ENCODE measurements at regions not wholly inside any gene's neighbourhood (a gene's known extent, or its start where the extent isn't known, plus 50 kb on each side); places are given as distances from the start of the nearest gene placed in this dataset.

GRCh38 chr9:14466429-14466818, 152.5 kb upstream of the NFIB start:
- no peak for FAIRE-seq

- peak; percentile 71 for FAIRE-seq
Measured at GRCh38 chr9:14462950-14463349, 149.0 kb upstream of the NFIB start.

GRCh38 chr9:14455243-14455642, 141.3 kb upstream of the NFIB start:
- no peak for FAIRE-seq

GRCh38 chr9:14453286-14453685, 139.3 kb upstream of the NFIB start:
- no peak for FAIRE-seq

- FAIRE-seq, result no peak
Measured at GRCh38 chr9:14452539-14452938, 138.6 kb upstream of the NFIB start.

- FAIRE-seq, result no peak
Measured at GRCh38 chr9:14451949-14452348, 138.0 kb upstream of the NFIB start.

GRCh38 chr9:14447103-14447502, 133.2 kb upstream of the NFIB start:
- no peak for FAIRE-seq

GRCh38 chr9:14445946-14446345, 132.0 kb upstream of the NFIB start:
- no peak for FAIRE-seq

- no peak for FAIRE-seq
Measured at GRCh38 chr9:14442956-14443355, 129.0 kb upstream of the NFIB start.

- FAIRE-seq, result no peak
Measured at GRCh38 chr9:14441976-14442651, 128.2 kb upstream of the NFIB start.

- no peak for FAIRE-seq
Measured at GRCh38 chr9:14441115-14441514, 127.2 kb upstream of the NFIB start.

GRCh38 chr9:14440062-14440461, 126.1 kb upstream of the NFIB start:
- FAIRE-seq, result no peak

GRCh38 chr9:14439555-14439954, 125.6 kb upstream of the NFIB start:
- no peak for FAIRE-seq

GRCh38 chr9:14438232-14439021, 124.5 kb upstream of the NFIB start:
- FAIRE-seq, result no peak

- no peak for FAIRE-seq
Measured at GRCh38 chr9:14437354-14438231, 123.7 kb upstream of the NFIB start.

GRCh38 chr9:14435871-14436270, 121.9 kb upstream of the NFIB start:
- FAIRE-seq, result no peak

- no peak for FAIRE-seq
Measured at GRCh38 chr9:14434971-14435718, 121.2 kb upstream of the NFIB start.

- no peak for FAIRE-seq
Measured at GRCh38 chr9:14434158-14434504, 120.2 kb upstream of the NFIB start.

- peak; percentile 85 for FAIRE-seq
Measured at GRCh38 chr9:14433351-14434157, 119.6 kb upstream of the NFIB start.

- FAIRE-seq, result no peak
Measured at GRCh38 chr9:14432666-14433350, 118.9 kb upstream of the NFIB start.

- FAIRE-seq, result peak; percentile 36
Measured at GRCh38 chr9:14428781-14429230, 114.9 kb upstream of the NFIB start.
